Activated CD8-positive, alpha-beta T cell treated with anti-CD3 and anti-CD28 coated beads, Interleukin-2, amount 10 ng/mL, durations not matched to agents 7 days and 5 days (primary cell): ENCODE measurements at regions not wholly inside any gene's neighbourhood (a gene's known extent, or its start where the extent isn't known, plus 50 kb on each side); places are given as distances from the start of the nearest gene placed in this dataset.

ENCODE experiments used
- ATAC-seq: fragments of 150-1000 bp; cut with Tn5 transposase; one replicate; pipeline ENCODE4 v1.10.0; 2021; ENCODE audit warnings: moderate library complexity
- CTCF ChIA-PET: fragments of 350-600 bp; sonication (Branson Sonifier 250); formaldehyde crosslinking; loops from one replicate; lab custom pipeline; 2021; ENCODE audit warnings: antibody characterized with exemption; lab: Charles Lee
- POLR2A ChIA-PET: fragments of 350-600 bp; sonication (Branson Sonifier 250); formaldehyde crosslinking; loops from one replicate; lab custom pipeline; 2021; ENCODE audit warnings: antibody characterized with exemption; lab: Charles Lee
- DNase-seq: peaks from one replicate; pipeline ENCODE4 v3.0.0-alpha.2; 2020
- H3K27ac Mint-ChIP-seq: one replicate; pipeline ENCODE4 v1.8.0; 2021; ENCODE audit warnings: mild to moderate bottlenecking, mixed read lengths
- H3K27me3 Mint-ChIP-seq: one replicate; pipeline ENCODE4 v1.8.0; 2021; ENCODE audit warnings: low read depth, mixed read lengths
- H3K36me3 Mint-ChIP-seq: one replicate; pipeline ENCODE4 v1.8.0; 2021; ENCODE audit warnings: low read depth, mixed read lengths
- H3K4me1 Mint-ChIP-seq: one replicate; pipeline ENCODE4 v1.8.0; 2021; ENCODE audit warnings: low read depth, mixed read lengths
- H3K4me3 Mint-ChIP-seq: one replicate; pipeline ENCODE4 v1.8.0; 2021; ENCODE audit warnings: mild to moderate bottlenecking, mixed read lengths
- H3K9me3 Mint-ChIP-seq: one replicate; pipeline ENCODE4 v1.8.0; 2022; ENCODE audit warnings: mixed read lengths; ENCODE audit not compliant: insufficient read depth

DNA sequence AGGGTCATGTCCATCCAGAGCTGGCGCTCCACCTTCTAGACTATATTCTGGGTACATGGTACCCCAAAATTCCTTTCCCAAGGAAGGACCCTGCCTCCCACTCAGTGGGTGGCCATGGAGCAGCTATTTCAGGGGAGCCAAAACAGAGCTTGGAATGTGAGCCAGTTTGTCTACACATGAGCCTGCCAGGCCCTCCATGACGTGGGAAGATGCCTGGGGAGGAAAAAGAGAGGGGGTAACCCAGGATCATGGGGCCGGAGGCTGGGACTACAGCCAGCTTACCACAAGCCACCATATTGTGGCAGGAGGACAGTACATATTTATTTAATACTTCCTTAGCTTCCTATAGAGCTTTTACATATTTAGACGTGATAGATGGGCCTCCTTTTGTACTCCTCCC, 414.7 kb upstream of the TNP1 start:
- H3K4me3 Mint-ChIP-seq: no peak overlapping the region
- H3K9me3 Mint-ChIP-seq: no peaks in the 10 kb centered on the region
- H3K27ac Mint-ChIP-seq: no peak overlapping the region
- CTCF ChIA-PET: no interaction called here
- no peaks in the 10 kb centered on the region for H3K4me1 Mint-ChIP-seq
- no peaks in the 10 kb centered on the region for H3K36me3 Mint-ChIP-seq
- POLR2A ChIA-PET: no interaction called here
- DNase-seq (no peak), ATAC-seq (no peak)
- peaks cover 8% of the 10 kb centered on the region for H3K27me3 Mint-ChIP-seq

DNA sequence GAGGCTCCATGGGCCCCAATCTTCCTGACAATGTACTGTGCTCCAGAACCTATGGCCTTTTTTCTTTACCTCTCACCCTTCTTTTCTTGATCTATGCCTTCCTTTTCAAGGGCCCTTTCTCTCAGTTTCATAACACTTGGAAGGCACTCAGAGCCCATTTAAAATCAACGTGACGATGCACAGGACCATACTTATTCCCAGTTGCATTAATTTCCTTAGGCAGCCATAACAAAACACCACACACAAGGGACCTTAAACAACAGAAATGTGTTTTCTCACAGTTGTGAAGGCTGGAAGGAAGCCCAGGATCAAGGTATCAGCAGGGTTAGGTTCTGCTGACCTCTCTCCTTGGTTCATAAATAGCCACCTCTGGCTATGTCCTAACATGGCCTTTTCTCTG, 414.0 kb upstream of the TNP1 start:
- no peaks in the 10 kb centered on the region for H3K9me3 Mint-ChIP-seq
- H3K4me1 Mint-ChIP-seq: no peaks in the 10 kb centered on the region

DNA sequence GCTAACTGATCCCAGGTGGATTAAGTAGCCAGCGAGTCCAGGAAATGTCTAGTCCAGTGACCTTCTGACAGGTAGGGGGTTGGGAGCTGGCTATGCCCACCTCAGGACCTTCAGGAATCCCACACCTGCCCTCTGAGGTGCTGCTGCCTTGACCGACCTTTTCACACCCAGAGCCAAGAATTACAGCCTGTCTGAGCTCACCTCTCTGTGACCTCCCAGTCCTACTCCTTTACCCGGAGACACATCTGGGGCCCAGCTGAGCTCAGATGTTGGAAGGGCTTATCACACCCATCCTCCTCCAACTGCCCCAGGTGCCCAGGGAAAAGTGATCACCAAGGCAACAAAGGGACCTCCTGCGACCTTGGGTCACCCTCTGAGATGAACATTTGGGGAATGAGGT, 413.3 kb upstream of the TNP1 start:
- H3K27ac Mint-ChIP-seq: no peak overlapping the region
- no peaks in the 10 kb centered on the region for H3K36me3 Mint-ChIP-seq
- ChIA-PET POLR2A (no interaction called here), CTCF (no interaction called here)
- no peaks in the 10 kb centered on the region for H3K4me1 Mint-ChIP-seq
- ATAC-seq: no peak
- no peak for DNase-seq
- no peaks in the 10 kb centered on the region for H3K9me3 Mint-ChIP-seq
- no peak overlapping the region for H3K4me3 Mint-ChIP-seq
- H3K27me3 Mint-ChIP-seq: peaks cover 12% of the 10 kb centered on the region

More for the DNA sequence above, 414.0 kb upstream of the TNP1 start:
- Mint-ChIP-seq H3K4me3 (no peak overlapping the region), H3K27ac (no peak overlapping the region), H3K36me3 (no peaks in the 10 kb centered on the region), H3K27me3 (peaks cover 12% of the 10 kb centered on the region)
- ATAC-seq (no peak), DNase-seq (no peak)
- ChIA-PET CTCF (no interaction called here), POLR2A (no interaction called here)

DNA sequence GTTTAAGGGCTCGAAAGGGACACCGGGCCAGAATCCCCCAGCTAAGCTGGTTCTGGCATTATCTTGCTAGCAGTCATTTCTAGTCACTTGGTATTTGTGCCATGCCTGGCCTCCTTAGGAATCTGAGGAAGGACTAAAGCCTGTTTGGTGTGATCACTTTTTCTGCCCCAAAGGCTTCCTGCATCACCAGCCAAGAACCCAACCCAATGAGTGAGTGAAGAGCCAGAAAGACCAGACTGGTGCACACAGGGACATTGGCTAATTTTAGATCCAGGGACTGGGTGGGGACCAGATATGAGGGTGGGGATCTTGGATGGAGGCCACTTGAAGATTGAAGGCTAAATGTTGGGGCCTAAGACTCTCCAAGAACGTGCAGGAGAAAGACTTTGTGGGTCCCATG, 411.9 kb upstream of the TNP1 start:
- Mint-ChIP-seq H3K4me3 (no peak overlapping the region), H3K27ac (no peak overlapping the region), H3K4me1 (no peaks in the 10 kb centered on the region), H3K27me3 (peaks cover 15% of the 10 kb centered on the region), H3K36me3 (peaks cover 2% of the 10 kb centered on the region), H3K9me3 (peaks cover 12% of the 10 kb centered on the region)
- DNase-seq (no peak), ATAC-seq (no peak)
- ChIA-PET CTCF (no interaction called here), POLR2A (no interaction called here)

DNA sequence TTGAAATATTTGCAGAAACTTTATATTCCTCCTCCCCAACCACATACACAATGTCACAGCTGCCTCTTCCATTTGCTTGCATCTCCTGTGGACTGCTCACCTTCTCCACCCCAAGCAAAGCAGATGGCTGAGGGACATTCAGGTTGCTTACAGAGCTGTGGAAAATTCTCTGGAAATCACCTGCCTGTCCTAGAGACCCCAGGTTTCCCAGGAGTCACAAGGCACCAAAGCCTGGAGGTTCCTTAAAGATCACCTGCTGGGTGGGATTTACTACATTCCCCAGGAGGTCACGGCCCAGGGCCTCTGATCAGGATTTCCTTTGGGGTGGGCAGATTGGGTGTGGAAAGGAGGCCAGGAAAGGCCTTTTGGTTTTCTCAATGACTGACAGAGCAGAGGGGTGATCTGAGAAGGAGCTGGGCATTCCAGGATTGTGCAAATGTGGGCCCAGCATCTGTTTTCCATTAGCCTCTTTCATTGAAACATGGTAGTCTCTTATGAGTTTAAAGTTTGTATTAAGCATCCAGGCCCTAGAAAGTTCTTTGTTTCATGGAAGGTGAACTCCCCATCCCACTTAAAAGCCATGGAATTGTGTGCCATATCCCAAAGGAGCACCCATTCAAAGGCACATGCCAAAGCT, 410.7 kb upstream of the TNP1 start:
- Mint-ChIP-seq H3K27me3 (peaks cover 9% of the 10 kb centered on the region), H3K9me3 (peaks cover 14% of the 10 kb centered on the region), H3K4me1 (no peaks in the 10 kb centered on the region), H3K27ac (no peak overlapping the region), H3K4me3 (no peak overlapping the region), H3K36me3 (peaks cover 3% of the 10 kb centered on the region)
- CTCF ChIA-PET: no interaction called here
- POLR2A ChIA-PET: no interaction called here
- ATAC-seq (no peak), DNase-seq (no peak)

DNA sequence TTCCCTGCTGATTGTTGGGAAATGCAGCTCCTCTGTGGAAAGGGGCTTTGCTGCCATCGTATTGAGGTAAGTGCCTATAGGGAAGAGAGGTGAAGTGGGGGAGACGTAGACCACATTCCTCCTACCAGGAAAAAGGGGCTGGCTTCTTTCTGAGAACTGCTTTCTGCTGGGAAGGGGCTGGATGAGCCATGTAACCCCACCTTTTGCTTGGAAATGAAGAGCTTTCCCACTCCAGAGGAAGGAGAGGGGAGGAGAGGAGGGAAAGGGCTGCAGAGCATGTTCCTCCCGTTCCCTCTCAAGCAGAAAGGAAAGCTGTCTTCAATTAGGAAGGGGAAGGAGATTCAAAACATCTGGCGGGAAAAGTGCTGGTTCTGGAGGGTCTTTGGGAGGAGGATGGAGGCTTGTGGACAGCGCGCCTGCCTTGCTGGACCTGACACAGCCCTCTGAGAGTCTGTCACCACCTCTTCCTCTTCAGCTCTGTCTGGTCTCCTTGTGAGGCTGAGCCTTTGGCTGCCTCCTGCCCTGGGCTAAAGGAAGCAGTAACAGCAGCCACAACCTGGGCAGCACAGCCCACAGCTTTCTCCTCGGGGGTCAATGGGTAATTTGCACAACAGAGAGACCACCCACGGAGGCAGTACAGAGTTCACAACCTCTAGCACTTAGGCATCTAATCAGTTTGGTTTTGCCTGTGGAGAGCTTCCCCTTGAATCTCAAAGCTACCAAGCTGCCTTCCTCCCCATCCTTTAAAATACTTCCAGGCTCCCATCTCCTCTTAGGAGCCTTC, 410.0 kb upstream of the TNP1 start:
- peaks cover 9% of the 10 kb centered on the region for H3K27me3 Mint-ChIP-seq
- ChIA-PET POLR2A (no interaction called here), CTCF (no interaction called here)
- H3K27ac Mint-ChIP-seq: no peak overlapping the region
- ATAC-seq (no peak), DNase-seq (no peak)
- peaks cover 14% of the 10 kb centered on the region for H3K9me3 Mint-ChIP-seq
- peaks cover 3% of the 10 kb centered on the region for H3K36me3 Mint-ChIP-seq
- H3K4me3 Mint-ChIP-seq: no peak overlapping the region
- no peaks in the 10 kb centered on the region for H3K4me1 Mint-ChIP-seq

DNA sequence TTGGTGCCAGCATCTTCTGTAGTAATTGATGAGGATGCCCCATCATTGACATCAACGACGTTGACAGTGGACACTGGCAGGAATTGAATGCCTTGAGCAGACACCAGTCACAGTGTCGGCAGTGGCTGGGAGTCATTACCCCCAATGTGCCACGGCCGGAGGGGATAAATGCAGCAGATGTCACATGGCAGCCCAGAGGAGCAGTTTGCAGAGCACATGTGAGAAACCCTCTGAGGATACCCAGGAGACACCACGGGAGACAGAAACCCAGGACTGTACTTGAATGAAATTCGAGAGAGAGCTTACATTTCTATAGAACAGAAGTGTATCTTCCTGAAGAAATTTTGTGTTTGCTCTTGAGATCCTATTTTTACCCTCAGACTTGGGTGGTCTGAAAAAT, 409.1 kb upstream of the TNP1 start:
- Mint-ChIP-seq H3K27me3 (peaks cover 11% of the 10 kb centered on the region), H3K9me3 (peaks cover 14% of the 10 kb centered on the region), H3K4me3 (no peak overlapping the region), H3K36me3 (peaks cover 3% of the 10 kb centered on the region), H3K27ac (no peak overlapping the region), H3K4me1 (no peaks in the 10 kb centered on the region)
- ChIA-PET CTCF (no interaction called here), POLR2A (no interaction called here)
- DNase-seq: no peak
- ATAC-seq: no peak

DNA sequence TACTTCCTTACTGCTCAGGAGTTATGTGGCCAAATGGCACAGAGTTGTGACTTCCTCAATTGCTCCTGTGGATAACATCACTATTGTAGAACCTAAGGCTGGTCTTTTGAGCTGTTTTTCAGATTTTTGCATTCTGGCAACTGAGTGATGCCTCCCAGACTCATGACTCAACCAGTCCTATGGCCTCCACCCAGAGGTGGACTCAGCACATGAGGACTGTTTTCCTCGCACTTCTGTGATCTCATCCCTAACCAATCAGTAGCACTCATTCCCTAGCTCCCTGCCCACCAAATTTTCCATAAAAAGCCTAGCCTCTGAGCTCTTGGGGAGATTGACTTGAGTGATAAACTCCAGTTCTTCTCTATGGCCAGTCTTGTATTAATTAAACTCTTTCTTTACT, 407.9 kb upstream of the TNP1 start:
- Mint-ChIP-seq H3K27ac (no peak overlapping the region), H3K4me3 (no peak overlapping the region), H3K4me1 (no peaks in the 10 kb centered on the region), H3K9me3 (peaks cover 14% of the 10 kb centered on the region), H3K36me3 (peaks cover 3% of the 10 kb centered on the region), H3K27me3 (peaks cover 12% of the 10 kb centered on the region)
- POLR2A ChIA-PET: no interaction called here
- ATAC-seq (no peak), DNase-seq (no peak)
- CTCF ChIA-PET: interaction anchor here (1.0 kb wide), 1 partner anchor 11 kb away, joined by 3 read pairs; no protein-coding TSS in a partner anchor

DNA sequence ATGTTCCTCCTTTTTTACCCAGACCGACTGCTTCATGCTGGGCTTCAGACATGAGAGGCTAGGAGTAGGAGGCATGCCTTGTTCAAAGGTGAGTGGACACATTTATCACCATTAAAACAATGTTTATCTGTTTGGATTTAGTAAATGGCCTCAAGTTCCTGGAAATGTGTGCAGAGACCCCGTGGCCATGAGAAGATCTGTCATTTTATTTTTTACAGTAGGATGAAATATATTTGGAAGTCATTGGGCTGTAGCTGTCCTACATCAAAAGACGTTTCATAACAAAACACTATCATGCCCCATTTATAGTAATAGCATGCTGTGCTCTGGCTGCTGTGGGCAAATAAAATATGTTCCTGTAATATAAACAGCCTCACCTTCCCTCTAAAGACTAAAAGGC, 403.9 kb upstream of the TNP1 start:
- Mint-ChIP-seq H3K27me3 (peaks cover 10% of the 10 kb centered on the region), H3K4me3 (no peak overlapping the region), H3K27ac (no peak overlapping the region), H3K36me3 (peaks cover 3% of the 10 kb centered on the region), H3K4me1 (no peaks in the 10 kb centered on the region), H3K9me3 (peaks cover 14% of the 10 kb centered on the region)
- no peak for ATAC-seq
- ChIA-PET POLR2A (no interaction called here), CTCF (no interaction called here)
- DNase-seq: no peak

DNA sequence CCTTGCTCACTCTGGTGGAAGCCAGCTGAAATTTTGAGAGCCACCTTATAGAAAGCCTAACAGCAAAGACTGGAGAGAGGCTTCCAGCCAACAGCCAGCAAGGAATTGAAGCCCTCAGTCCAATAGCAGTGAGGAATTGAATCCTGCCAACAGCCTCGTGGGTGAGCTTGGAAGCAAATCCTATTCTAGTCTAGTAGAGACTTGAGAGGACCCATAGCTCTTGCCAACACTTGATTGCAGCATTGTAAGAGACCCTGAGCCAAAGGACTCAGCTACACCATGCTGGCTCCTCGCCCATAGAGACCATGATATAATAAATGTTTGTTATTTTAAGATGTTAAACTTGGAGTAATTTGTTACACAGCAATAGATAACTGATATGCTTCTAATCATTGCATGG, 403.0 kb upstream of the TNP1 start:
- Mint-ChIP-seq H3K4me1 (no peaks in the 10 kb centered on the region), H3K27ac (no peak overlapping the region), H3K4me3 (no peak overlapping the region), H3K9me3 (peaks cover 12% of the 10 kb centered on the region), H3K36me3 (peaks cover 3% of the 10 kb centered on the region), H3K27me3 (peaks cover 11% of the 10 kb centered on the region)
- ChIA-PET POLR2A (interaction anchor here (0.5 kb wide), 1 partner anchor 190 kb away, joined by 3 read pairs; no protein-coding TSS in a partner anchor), CTCF (no interaction called here)
- no peak for ATAC-seq
- no peak for DNase-seq

DNA sequence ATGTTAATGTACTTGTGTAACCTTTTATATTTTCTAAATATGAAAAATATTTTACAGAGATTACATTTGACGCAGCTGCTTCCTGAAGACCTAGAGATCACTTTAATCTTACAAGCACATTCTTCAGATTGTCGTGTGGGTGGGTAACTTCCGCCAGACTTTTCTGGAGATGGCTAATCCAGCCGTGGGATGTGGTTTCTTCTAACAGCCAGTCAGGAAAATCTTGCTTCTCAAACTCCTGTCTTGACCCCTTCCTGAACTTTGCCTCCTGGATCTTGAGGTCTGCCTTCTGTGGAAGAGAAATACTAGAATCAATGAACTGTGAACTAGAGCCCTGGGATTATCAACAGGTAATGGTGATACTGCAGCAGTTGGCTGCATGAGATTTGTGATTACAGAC, 401.6 kb upstream of the TNP1 start:
- Mint-ChIP-seq H3K9me3 (no peaks in the 10 kb centered on the region), H3K4me3 (no peak overlapping the region), H3K27ac (no peak overlapping the region), H3K36me3 (peaks cover 1% of the 10 kb centered on the region), H3K27me3 (peaks cover 8% of the 10 kb centered on the region), H3K4me1 (no peaks in the 10 kb centered on the region)
- ChIA-PET POLR2A (no interaction called here), CTCF (no interaction called here)
- DNase-seq (no peak), ATAC-seq (no peak)

DNA sequence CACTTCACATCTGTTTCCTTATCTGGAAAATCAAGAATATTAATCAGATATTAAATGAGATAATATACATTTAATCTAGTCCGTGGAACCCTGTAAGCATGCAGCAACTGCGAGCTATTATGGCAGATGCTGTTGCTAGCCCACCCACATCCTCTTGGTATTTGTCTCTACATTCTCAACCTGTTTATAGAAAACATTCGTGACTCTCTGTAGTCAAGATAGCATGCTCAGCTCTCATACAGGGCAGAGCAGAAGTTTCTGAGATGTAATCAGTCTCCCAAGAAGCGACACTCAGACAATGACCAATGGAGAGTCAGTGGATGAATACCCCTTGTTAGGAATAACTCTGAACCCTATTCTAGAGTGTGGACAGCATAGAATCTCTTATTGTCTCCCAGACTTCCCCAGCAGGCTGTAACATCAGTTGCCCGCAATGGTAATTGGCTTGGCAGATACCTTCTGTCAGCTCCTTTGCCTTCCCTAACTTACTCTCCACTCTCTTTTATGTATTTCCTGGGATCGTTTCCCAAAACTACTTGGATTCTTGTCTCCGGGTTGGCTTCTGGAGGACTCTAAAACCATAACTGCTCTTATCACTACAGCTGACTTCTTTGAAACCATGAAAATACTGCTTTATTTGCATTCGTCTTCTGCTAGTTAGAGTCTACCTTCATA, 400.7 kb upstream of the TNP1 start:
- no peak overlapping the region for H3K4me3 Mint-ChIP-seq
- DNase-seq (no peak), ATAC-seq (no peak)
- no peak overlapping the region for H3K27ac Mint-ChIP-seq
- CTCF ChIA-PET: no interaction called here
- H3K36me3 Mint-ChIP-seq: no peaks in the 10 kb centered on the region
- H3K9me3 Mint-ChIP-seq: no peaks in the 10 kb centered on the region
- peaks cover 9% of the 10 kb centered on the region for H3K27me3 Mint-ChIP-seq
- POLR2A ChIA-PET: no interaction called here
- no peaks in the 10 kb centered on the region for H3K4me1 Mint-ChIP-seq
